GM12878 (cell line): ENCODE measurements at regions not wholly inside any gene's neighbourhood (a gene's known extent, or its start where the extent isn't known, plus 50 kb on each side); places are given as distances from the start of the nearest gene placed in this dataset.

Source experiments
- FOS ChIP-seq: IDR thresholded peaks from 3 replicates; pipeline ENCODE4 v1.6.1; 2011; ENCODE audit warnings: borderline replicate concordance; ENCODE audit not compliant: insufficient read length; ENCODE audit errors: extremely low read depth
- HCFC1 ChIP-seq: fragments of 150-350 bp; IDR thresholded peaks from 2 replicates; pipeline ENCODE4 v1.6.1; 2014; ENCODE audit warnings: low read length
- HDAC2 ChIP-seq: fragments of 200-600 bp; sonication (generic); IDR thresholded peaks from 2 replicates; pipeline ENCODE4 v1.6.1; 2017
- HDAC6 ChIP-seq: fragments of 200-600 bp; sonication (generic); IDR thresholded peaks from one replicate; pipeline ENCODE4 v1.8.0; 2017; ENCODE audit warnings: antibody characterized with exemption; ENCODE audit not compliant: unreplicated experiment
- JUNB ChIP-seq: IDR thresholded peaks from 2 replicates; pipeline ENCODE4 v1.6.1; 2016; ENCODE audit warnings: antibody characterized with exemption, mild to moderate bottlenecking
- PML ChIP-seq: IDR thresholded peaks from 2 replicates; pipeline ENCODE4 v1.6.1; 2012; ENCODE audit warnings: low read length, inconsistent platforms
- RB1 ChIP-seq: fragments of 450-650 bp; formaldehyde crosslinking; IDR thresholded peaks from 2 replicates; pipeline ENCODE4 v1.6.1; 2017; ENCODE audit warnings: mild to moderate bottlenecking, borderline replicate concordance
- RBBP5 ChIP-seq: fragments of 200-600 bp; sonication (generic); conservative IDR thresholded peaks from 2 replicates; pipeline ENCODE4 v1.6.1; 2016
- RELB ChIP-seq: fragments of 450-650 bp; IDR thresholded peaks from 2 replicates; pipeline ENCODE4 v1.6.1; 2017; ENCODE audit warnings: low read depth, mild to moderate bottlenecking, moderate library complexity
- TBL1XR1 ChIP-seq: IDR thresholded peaks from 2 replicates; pipeline ENCODE4 v1.6.1; 2012; ENCODE audit warnings: low read depth, low read length, improper control_type of control experiment
- WRNIP1 ChIP-seq: IDR thresholded peaks from 2 replicates; pipeline ENCODE4 v1.6.1; 2011; ENCODE audit warnings: low read depth, low read length, improper control_type of control experiment, borderline replicate concordance
- ZBTB11 ChIP-seq: fragments of 450-650 bp; formaldehyde crosslinking; IDR thresholded peaks from 2 replicates; pipeline ENCODE4 v1.5.0; 2022; ENCODE audit warnings: mild to moderate bottlenecking, missing genetic modification characterization

GRCh38 chr2:128416109-128416785, 97.6 kb upstream of the HS6ST1 start (continued):
- TF ChIP-seq RELB, result no peak
- no peak for TF ChIP-seq ZBTB11
- no peak for TF ChIP-seq HDAC2
- no peak for TF ChIP-seq TBL1XR1
- no peak for TF ChIP-seq FOS
- TF ChIP-seq WRNIP1, result no peak
- no peak for TF ChIP-seq RBBP5
- no peak for TF ChIP-seq PML
- no peak for TF ChIP-seq HCFC1
- TF ChIP-seq JUNB, result no peak
- TF ChIP-seq HDAC6, result no peak
- TF ChIP-seq RB1, result no peak
